Naive B cell (primary cell): ENCODE measurements at regions not wholly inside any gene's neighbourhood (a gene's known extent, or its start where the extent isn't known, plus 50 kb on each side); places are given as distances from the start of the nearest gene placed in this dataset.
"Not testable (repeated sequence)": the region's sequence is repeated elsewhere in the genome, so short reads cannot be mapped to it uniquely, and the experiment has no call there.

Experiments
- ATAC-seq, 2 donors: fragments of 150-1000 bp; cut with Tn5 transposase; 2 replicates each; pipeline ENCODE4 v1.10.0; 2021; ENCODE audit warnings: low read depth in 2 of 2, mild to moderate bottlenecking in 2 of 2, moderate library complexity in 2 of 2
- DNase-seq: peaks from one replicate; pipeline ENCODE4 v3.0.0; 2022
- H3K27ac Mint-ChIP-seq, 6 donors: one replicate each; pipeline ENCODE4 v1.8.0; 2020 to 2022; ENCODE audit warnings: mild to moderate bottlenecking in 6 of 6, mixed read lengths in 6 of 6, moderate library complexity in 5 of 6, inconsistent platforms in 2 of 6
- H3K27me3 Mint-ChIP-seq, 3 donors: one replicate each; pipeline ENCODE4 v1.8.0; 2021 to 2022; ENCODE audit warnings: mixed read lengths in 3 of 3, mild to moderate bottlenecking in 1 of 3
- H3K36me3 Mint-ChIP-seq, 2 donors: one replicate each; pipeline ENCODE4 v1.8.0; 2020 to 2022; ENCODE audit warnings: mixed read lengths in 2 of 2, inconsistent platforms in 1 of 2, mild to moderate bottlenecking in 1 of 2
- H3K4me1 Mint-ChIP-seq, 3 donors: one replicate each; pipeline ENCODE4 v1.8.0; 2020 to 2022; ENCODE audit warnings: mixed read lengths in 3 of 3, inconsistent platforms in 1 of 3, mild to moderate bottlenecking in 1 of 3, moderate library complexity in 1 of 3
- H3K4me3 Mint-ChIP-seq, 8 donors: one replicate each; pipeline ENCODE4 v1.8.0; 2020 to 2022; ENCODE audit warnings: mild to moderate bottlenecking in 8 of 8, mixed read lengths in 8 of 8, moderate library complexity in 8 of 8, inconsistent platforms in 2 of 8
- H3K9me3 Mint-ChIP-seq, 7 donors: one replicate each; pipeline ENCODE4 v1.8.0; 2020 to 2022; ENCODE audit warnings: mixed read lengths in 7 of 7, mild to moderate bottlenecking in 5 of 7, inconsistent platforms in 2 of 7, moderate library complexity in 1 of 7

DNA sequence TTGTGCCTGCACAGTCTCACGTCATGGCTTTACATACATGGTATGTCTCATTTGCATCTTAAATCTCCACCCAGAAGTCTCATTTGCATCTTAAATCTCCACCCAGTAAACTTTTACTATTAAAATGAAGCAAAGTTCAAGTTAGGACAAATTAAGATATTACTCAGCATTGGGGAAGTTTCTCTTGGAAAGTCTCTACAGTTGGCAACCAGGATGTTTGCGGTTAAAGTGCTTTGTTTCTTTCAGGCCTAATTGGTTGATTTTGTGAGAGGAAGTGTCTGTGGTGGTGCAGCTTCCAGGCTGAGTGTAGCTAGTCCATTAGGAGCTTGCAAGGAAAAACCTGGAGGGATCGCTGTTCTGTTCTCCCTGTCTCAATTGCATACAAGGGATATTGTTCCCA is 1373.3 kb upstream of the GOT2 start:
- H3K9me3 Mint-ChIP-seq: peaks cover 0 to 8% (median 4%) of the 10 kb centered on the region in 7 donors
- H3K4me3 Mint-ChIP-seq: no peak overlapping the region
- H3K4me1 Mint-ChIP-seq: peaks cover 0 to 3% (median 0%) of the 10 kb centered on the region in 3 donors
- DNase-seq (no peak), ATAC-seq (no peak)
- no peaks in the 10 kb centered on the region for H3K27me3 Mint-ChIP-seq
- no peak overlapping the region for H3K27ac Mint-ChIP-seq
- no peaks in the 10 kb centered on the region for H3K36me3 Mint-ChIP-seq

DNA sequence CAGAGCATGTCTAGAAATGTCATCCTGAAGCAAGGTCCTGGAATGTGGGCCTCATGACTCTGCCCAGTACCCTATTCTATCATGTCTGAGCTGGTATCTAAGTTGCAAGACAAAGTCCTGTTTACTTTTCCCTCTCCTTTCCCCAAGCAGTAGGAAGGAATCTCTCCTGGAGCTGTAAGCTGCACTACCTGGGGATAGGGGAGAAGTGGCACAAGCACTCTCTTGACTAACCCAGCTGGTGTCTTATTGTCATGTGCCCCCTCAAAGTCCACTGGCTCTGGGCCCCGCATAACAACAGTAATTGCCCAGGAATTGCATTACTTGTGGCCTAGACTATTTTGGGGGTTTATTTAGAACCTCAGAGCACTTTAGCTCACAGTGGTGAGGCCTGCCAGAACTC is 1366.3 kb upstream of the GOT2 start:
- H3K9me3 Mint-ChIP-seq: peaks cover 3 to 15% (median 7%) of the 10 kb centered on the region in 7 donors
- H3K4me3 Mint-ChIP-seq: no peak overlapping the region
- DNase-seq: no peak
- H3K36me3 Mint-ChIP-seq: no peaks in the 10 kb centered on the region
- H3K4me1 Mint-ChIP-seq: no peaks in the 10 kb centered on the region
- H3K27ac Mint-ChIP-seq: no peak overlapping the region
- no peaks in the 10 kb centered on the region for H3K27me3 Mint-ChIP-seq
- ATAC-seq: no peak

DNA sequence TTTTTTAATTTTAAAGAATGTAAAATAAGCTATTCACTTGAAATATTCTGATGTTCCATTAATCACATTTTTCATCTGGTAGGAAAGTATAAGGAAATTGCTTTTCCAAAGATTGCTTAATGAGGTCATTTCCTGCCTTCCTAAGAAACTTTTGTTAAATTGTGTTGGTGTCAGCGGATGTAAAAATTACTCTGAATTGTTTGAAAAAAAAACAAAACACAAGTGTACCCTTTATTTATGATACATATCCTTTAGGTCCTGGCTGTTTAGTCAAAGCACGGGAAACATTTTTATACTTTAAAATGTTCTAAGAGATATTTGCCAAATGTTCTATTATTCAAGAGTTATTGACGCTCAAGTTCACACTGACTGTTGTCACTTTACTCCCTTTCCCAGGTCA is 1357.4 kb upstream of the GOT2 start:
- H3K4me3 Mint-ChIP-seq: no peak overlapping the region
- H3K36me3 Mint-ChIP-seq: no peaks in the 10 kb centered on the region
- H3K9me3 Mint-ChIP-seq: peaks cover 4 to 16% (median 7%) of the 10 kb centered on the region in 7 donors
- no peak overlapping the region for H3K27ac Mint-ChIP-seq
- H3K4me1 Mint-ChIP-seq: no peaks in the 10 kb centered on the region
- DNase-seq (no peak), ATAC-seq (no peak)
- no peaks in the 10 kb centered on the region for H3K27me3 Mint-ChIP-seq

DNA sequence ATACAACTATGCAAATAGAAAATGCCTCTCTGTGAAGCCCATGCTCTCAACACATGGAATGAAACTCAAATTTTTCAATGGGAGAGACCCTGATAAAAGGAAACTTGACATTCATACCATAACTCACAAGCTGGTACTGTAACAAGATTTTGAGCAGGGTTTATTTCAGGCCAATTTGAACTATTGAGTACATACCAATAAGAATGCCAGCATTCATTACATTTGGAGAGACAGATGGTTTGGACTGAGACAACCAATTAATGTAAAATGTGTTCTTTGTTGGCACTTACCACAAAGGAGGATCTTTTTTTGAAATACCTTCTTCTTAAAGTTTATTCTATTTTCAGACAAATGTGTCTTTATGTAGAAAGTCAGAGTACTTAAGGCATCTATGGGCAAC is 1357.0 kb upstream of the GOT2 start:
- DNase-seq (no peak), ATAC-seq (no peak)
- no peaks in the 10 kb centered on the region for H3K36me3 Mint-ChIP-seq
- H3K4me3 Mint-ChIP-seq: no peak overlapping the region
- H3K27ac Mint-ChIP-seq: no peak overlapping the region
- H3K9me3 Mint-ChIP-seq: peaks cover 4 to 16% (median 7%) of the 10 kb centered on the region in 7 donors
- H3K27me3 Mint-ChIP-seq: no peaks in the 10 kb centered on the region
- no peaks in the 10 kb centered on the region for H3K4me1 Mint-ChIP-seq

DNA sequence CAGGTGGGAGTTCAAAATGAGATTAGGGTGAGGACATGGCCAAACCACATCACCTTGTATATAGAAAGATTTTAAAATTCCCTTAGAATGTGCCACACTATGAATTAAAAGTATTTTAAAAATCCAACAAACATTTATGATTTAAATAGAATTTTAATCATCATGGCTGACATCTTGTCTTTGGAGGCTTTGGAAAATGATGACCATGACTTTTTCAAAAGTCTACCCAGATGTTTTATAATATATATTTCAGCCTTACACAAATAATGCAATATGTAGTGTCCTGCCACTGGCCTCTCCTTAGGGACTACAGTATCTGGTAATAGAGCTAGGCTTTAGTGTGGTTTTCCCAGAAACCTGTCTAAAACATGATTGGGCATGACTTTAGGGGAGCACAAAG is 1353.4 kb upstream of the GOT2 start:
- Mint-ChIP-seq H3K27me3 (no peaks in the 10 kb centered on the region), H3K9me3 (peaks cover 4 to 21% (median 8%) of the 10 kb centered on the region in 7 donors), H3K4me3 (no peak overlapping the region), H3K27ac (no peak overlapping the region), H3K4me1 (no peaks in the 10 kb centered on the region), H3K36me3 (no peaks in the 10 kb centered on the region)
- ATAC-seq: no peak
- DNase-seq: no peak

DNA sequence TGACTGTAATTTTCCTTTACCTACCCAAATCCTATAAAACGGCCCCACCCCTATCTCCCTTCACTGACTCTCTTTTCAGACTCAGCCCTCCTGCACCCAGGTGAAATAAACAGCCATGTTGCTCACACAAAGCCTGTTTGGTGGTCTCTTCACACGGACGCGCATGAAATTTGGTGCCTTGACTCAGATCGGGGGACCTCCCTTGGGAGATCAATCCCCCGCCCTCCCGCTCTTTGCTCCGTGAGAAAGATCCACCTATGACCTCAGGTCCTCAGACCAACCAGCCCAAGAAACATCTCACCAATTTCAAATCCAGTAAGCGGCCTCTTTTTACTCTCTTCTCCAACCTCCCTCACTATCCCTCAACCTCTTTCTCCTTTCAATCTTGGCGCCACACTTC is 1344.7 kb upstream of the GOT2 start:
- not testable (repeated sequence) for H3K4me3 Mint-ChIP-seq

DNA sequence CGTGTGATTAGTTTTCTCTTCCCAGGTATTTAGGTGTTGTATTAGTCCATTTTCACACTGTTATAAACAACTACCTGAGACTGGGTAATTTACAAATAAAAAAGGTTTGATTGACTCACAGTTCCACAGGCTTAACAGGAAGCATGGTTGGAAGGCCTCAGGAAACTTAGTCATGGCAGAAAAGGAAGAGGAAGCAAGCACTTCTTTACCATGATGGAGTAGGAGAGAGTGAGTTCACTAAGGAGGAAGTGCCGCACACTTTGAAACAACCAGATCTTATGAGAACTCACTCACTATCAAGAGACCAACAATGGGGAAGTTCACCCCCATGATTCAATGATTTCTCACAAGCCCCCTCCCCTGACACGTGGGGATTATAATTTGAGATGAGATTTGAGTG is 1343.7 kb upstream of the GOT2 start:
- no peak overlapping the region for H3K27ac Mint-ChIP-seq
- H3K9me3 Mint-ChIP-seq: peaks cover 0 to 25% (median 5%) of the 10 kb centered on the region in 7 donors
- DNase-seq: no peak
- ATAC-seq: no peak
- H3K36me3 Mint-ChIP-seq: no peaks in the 10 kb centered on the region
- H3K4me3 Mint-ChIP-seq: no peak overlapping the region
- H3K4me1 Mint-ChIP-seq: no peaks in the 10 kb centered on the region
- no peaks in the 10 kb centered on the region for H3K27me3 Mint-ChIP-seq

More for the DNA sequence above, 1344.7 kb upstream of the GOT2 start:
- H3K36me3 Mint-ChIP-seq, H3K27ac Mint-ChIP-seq, ATAC-seq, DNase-seq, H3K4me1 Mint-ChIP-seq, H3K27me3 Mint-ChIP-seq: not testable (repeated sequence)
- peaks cover 0 to 25% (median 5%) of the 10 kb centered on the region in 7 donors for H3K9me3 Mint-ChIP-seq

DNA sequence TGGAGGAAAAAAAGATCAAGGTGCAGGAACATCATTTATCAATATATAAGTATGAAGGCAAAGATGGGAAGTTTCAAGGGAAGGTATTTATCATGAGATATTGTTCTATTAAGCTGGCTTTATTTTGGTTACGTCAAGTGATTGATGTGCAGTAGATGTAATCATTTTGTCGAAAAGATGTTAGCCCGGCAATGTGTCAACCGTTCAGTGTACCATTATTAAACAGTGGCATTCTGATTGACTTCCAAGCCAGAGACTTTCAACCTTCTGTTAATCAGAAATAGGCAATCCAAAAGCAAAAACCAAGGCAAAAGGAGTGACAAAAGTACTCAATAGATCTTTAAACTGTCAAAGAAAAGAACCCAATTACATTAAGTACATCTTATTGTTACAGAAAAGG is 1340.3 kb upstream of the GOT2 start:
- no peak overlapping the region for H3K4me3 Mint-ChIP-seq

DNA sequence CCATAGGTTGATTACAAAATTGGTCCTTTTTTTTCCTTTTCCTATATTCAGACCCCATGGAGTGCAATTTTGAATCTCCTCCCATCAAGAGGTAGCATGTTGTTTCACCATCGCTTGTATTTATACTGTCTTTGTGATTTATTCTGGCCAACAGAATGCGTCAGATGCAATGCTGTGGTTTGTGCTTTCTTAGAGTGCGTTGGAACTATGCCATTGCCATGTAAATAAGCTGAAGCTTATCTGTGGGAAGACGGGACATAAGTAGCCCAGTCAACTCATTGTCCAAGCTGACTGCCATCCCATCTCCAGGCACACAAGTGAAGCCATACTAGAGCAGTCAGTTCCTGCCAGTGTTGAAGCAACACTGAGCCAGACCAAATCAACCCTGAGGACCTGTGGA is 1339.3 kb upstream of the GOT2 start:
- Mint-ChIP-seq H3K36me3 (no peaks in the 10 kb centered on the region), H3K4me1 (no peaks in the 10 kb centered on the region), H3K4me3 (no peak overlapping the region), H3K27me3 (no peaks in the 10 kb centered on the region), H3K27ac (no peak overlapping the region), H3K9me3 (peaks cover 0 to 6% (median 2%) of the 10 kb centered on the region in 7 donors)
- DNase-seq (no peak), ATAC-seq (no peak)

More for the DNA sequence above, 1340.3 kb upstream of the GOT2 start:
- no peak overlapping the region for H3K27ac Mint-ChIP-seq
- no peak for ATAC-seq
- no peaks in the 10 kb centered on the region for H3K27me3 Mint-ChIP-seq
- H3K9me3 Mint-ChIP-seq: peaks cover 0 to 9% (median 2%) of the 10 kb centered on the region in 7 donors
- no peaks in the 10 kb centered on the region for H3K4me1 Mint-ChIP-seq
- DNase-seq: no peak
- H3K36me3 Mint-ChIP-seq: no peaks in the 10 kb centered on the region

DNA sequence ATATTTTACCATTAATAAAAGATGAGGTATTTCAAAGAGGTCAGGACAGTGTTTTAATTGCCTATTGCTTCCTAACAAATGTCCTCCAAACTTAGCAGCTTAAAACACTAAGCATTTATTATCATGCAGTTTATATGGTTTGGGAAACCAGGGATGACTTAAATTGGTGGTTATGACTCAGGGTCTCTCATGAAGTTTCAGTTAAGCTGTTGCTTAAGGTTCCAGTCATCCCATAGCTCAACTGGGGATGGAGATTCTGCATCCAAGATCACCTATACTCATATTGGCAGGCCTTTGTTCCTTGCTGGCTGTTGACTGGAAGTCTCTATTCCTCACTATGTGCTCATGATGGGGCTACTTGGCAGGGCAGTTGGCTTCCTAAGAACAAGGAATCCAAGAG is 1329.9 kb upstream of the GOT2 start:
- Mint-ChIP-seq H3K9me3 (peaks cover 0 to 7% (median 2%) of the 10 kb centered on the region in 7 donors), H3K27ac (no peak overlapping the region), H3K36me3 (no peaks in the 10 kb centered on the region), H3K27me3 (no peaks in the 10 kb centered on the region), H3K4me3 (no peak overlapping the region), H3K4me1 (no peaks in the 10 kb centered on the region)
- DNase-seq: no peak
- no peak for ATAC-seq

DNA sequence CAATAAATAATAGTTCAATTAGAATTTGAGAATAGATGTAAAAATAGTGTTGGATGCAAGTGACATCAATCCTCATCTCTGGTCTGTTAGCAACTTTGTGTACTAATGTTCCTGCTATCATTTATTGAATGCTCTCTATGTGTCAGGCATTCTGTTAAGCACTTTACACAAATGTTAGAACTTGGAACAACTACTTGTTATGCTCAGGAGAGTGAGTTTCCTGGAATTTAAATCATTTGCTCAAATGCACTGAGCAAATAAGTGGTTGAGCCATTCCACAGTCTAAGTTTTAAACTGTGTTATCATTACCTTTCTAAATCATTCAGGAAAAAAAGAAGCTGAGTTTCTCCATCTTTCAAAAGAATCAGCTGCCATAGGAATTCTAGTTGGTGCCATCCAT is 1327.3 kb upstream of the GOT2 start:
- ATAC-seq: no peak
- Mint-ChIP-seq H3K27me3 (no peaks in the 10 kb centered on the region), H3K36me3 (no peaks in the 10 kb centered on the region), H3K27ac (no peak overlapping the region), H3K9me3 (peaks cover 0 to 12% (median 4%) of the 10 kb centered on the region in 7 donors), H3K4me3 (no peak overlapping the region), H3K4me1 (no peaks in the 10 kb centered on the region)
- DNase-seq: no peak

DNA sequence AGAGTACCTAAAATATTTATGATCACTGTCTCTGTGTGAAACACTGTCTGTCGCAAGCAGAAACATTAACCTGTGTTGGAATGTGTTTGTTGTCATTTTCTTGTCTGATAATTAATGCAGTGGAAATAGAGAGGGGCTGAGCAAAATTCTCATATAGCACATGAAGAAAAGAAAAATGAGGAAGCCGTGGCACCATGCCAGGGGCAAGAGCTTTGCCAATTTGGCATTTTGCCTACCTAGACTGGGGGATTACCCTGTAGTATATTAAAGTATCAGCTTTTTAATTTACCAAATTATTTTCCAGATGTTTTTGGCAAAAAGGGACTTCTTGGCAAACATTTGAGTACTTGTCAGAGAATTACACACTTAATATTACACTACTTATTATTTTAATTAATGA is 1326.6 kb upstream of the GOT2 start:
- Mint-ChIP-seq H3K4me1 (no peaks in the 10 kb centered on the region), H3K27me3 (no peaks in the 10 kb centered on the region), H3K27ac (no peak overlapping the region), H3K4me3 (no peak overlapping the region), H3K9me3 (peaks cover 0 to 14% (median 4%) of the 10 kb centered on the region in 7 donors), H3K36me3 (no peaks in the 10 kb centered on the region)
- DNase-seq (no peak), ATAC-seq (no peak)

DNA sequence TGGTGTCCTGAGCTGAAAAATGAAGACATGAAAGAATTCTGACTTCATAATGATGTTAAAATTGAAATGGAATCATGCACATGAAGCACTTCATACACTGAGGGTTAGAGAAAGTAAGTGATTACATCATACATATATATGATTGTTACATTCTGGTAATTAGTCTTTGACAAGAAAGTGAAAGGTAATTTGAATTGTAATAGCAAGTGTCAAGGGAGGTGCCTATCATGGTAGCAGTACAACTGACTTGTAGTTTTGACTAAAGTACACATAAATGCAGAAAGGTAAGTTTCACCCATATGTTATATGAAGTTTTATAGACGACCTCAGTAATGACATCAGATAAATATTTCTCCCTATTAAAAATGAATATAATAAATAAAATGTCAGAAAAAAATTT is 1325.0 kb upstream of the GOT2 start:
- Mint-ChIP-seq H3K9me3 (peaks cover 0 to 15% (median 3%) of the 10 kb centered on the region in 7 donors), H3K27me3 (no peaks in the 10 kb centered on the region), H3K4me1 (no peaks in the 10 kb centered on the region), H3K36me3 (no peaks in the 10 kb centered on the region), H3K4me3 (no peak overlapping the region), H3K27ac (no peak overlapping the region)
- DNase-seq: no peak
- ATAC-seq: no peak

DNA sequence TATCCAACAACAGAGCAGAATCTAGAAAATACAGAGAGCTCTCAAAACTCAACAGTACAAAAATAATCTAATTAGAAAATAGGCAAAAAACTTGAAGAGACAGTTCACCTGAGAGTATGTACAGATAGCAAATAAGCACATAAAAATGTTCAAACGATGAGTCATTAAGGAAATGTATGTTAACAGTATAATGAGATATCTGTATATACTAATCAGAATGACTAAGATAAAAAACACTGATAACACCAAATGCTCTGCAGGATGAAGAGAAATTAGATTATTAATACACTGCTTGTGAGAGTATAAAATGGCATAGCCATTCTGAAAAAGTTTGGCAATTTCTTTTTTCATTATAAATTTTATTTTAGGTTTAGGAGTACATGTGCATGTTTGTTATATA is 1307.6 kb upstream of the GOT2 start:
- ATAC-seq: no peak
- Mint-ChIP-seq H3K9me3 (peaks cover 0 to 8% (median 3%) of the 10 kb centered on the region in 7 donors), H3K27ac (no peak overlapping the region), H3K27me3 (no peaks in the 10 kb centered on the region), H3K4me3 (no peak overlapping the region), H3K4me1 (no peaks in the 10 kb centered on the region), H3K36me3 (no peaks in the 10 kb centered on the region)
- no peak for DNase-seq

DNA sequence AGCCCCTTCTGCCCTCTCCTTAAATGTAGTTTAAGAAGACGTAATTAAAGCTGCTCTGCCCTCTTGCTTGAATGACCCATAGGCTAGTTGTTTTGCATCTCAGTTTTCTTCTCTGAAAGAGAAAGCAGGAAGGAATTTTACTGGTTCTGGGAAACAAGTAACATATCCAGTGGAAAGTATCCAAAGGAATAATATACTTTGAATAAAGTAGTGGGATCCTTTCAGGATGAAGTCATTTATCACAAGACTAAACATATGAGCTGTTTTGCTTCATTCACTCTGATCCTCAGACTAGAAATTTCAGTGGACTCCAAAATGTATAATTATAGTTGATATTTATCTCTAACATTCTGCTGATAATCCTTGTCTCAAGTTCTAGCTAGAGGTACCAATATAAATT is 1297.6 kb upstream of the GOT2 start:
- ATAC-seq: no peak
- H3K4me3 Mint-ChIP-seq: no peak overlapping the region
- no peaks in the 10 kb centered on the region for H3K36me3 Mint-ChIP-seq
- H3K27me3 Mint-ChIP-seq: no peaks in the 10 kb centered on the region
- H3K27ac Mint-ChIP-seq: no peak overlapping the region
- peaks cover 2 to 28% (median 7%) of the 10 kb centered on the region in 7 donors for H3K9me3 Mint-ChIP-seq
- no peak for DNase-seq
- H3K4me1 Mint-ChIP-seq: no peaks in the 10 kb centered on the region
